Mammary epithelial cell (primary cell): ENCODE measurements at regions not wholly inside any gene's neighbourhood (a gene's known extent, or its start where the extent isn't known, plus 50 kb on each side); places are given as distances from the start of the nearest gene placed in this dataset.

Source experiments
- CTCF ChIP-seq, 2 donors: IDR thresholded peaks in 1 of 2; conservative IDR thresholded peaks in 1 of 2; 2 replicates each; pipeline ENCODE4 v1.5.1; 2011 to 2012; ENCODE audit warnings: inconsistent platforms in 2 of 2, low read length in 2 of 2, mild to moderate bottlenecking in 2 of 2, control low read depth in 1 of 2, low read depth in 1 of 2; ENCODE audit not compliant: insufficient read depth in 1 of 2; ENCODE audit errors: extremely low read depth in 1 of 2
- EZH2 ChIP-seq: IDR thresholded peaks from 2 replicates; pipeline ENCODE4 v1.6.1; 2012; ENCODE audit warnings: low read length, inconsistent platforms, borderline replicate concordance

- no peak for TF ChIP-seq CTCF (conservative IDR thresholded peaks at IDR 0.05 in 1 of 2, IDR thresholded peaks at IDR 0.05 in 1 of 2; ENCODE audit: extremely low read depth in 1 of 2, insufficient read depth in 1 of 2, low read depth in 1 of 2, low read length in 2 of 2)
- TF ChIP-seq EZH2 = no peak
Measured at GRCh38 chr6:158253248-158253647, 59.0 kb upstream of the TULP4 start.
